Stimulated activated CD4-positive, alpha-beta T cell treated with anti-CD3 and anti-CD28 coated beads, TNF-alpha, amount 100 ng/mL, for 1 hour (primary cell): ENCODE measurements at regions not wholly inside any gene's neighbourhood (a gene's known extent, or its start where the extent isn't known, plus 50 kb on each side); places are given as distances from the start of the nearest gene placed in this dataset.
"Not testable (repeated sequence)": the region's sequence is repeated elsewhere in the genome, so short reads cannot be mapped to it uniquely, and the experiment has no call there.

Experiments
- DNase-seq, 3 donors: peaks; one replicate each; pipeline ENCODE4 v3.0.0-alpha.2; 2020; ENCODE audit warnings: low read depth in 3 of 3, low spot score in 1 of 3

- no peak for DNase-seq
These were observed 54.3 kb upstream of the CIT start for GRCh38 chr12:119931402-119931801.

DNA sequence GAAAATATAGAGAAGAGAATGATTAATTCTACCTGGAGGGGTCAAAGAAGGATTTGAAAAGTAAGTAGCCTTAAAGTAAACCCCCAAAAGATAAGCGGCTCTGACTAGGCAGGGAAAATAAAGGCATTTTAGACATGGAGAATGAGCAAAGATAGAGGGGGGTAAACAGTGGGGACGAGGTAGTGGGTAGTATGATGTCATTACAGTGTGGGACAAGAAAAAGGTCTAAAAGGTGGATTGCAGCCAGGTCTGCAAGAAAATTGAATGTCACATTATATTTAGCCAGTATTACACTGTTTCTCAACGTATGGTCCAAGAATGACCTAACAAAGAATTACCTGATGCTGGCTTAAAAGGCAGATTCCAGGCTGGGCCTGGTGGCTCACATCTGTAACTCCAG lies 55.8 kb upstream of the CIT start:
- no peak for DNase-seq

GRCh38 chr12:119934780-119935179 lies 54.3 kb upstream of the BICDL1 start:
- DNase-seq: not testable (repeated sequence)

- no peak for DNase-seq
These were observed 52.2 kb upstream of the BICDL1 start for GRCh38 chr12:119936705-119937311.

- DNase-seq: peak; percentile 40 to 53 (median 44)
These were observed 50.9 kb upstream of the BICDL1 start for GRCh38 chr12:119938049-119938667.
